ENCODE measurements at regions not wholly inside any gene's neighbourhood (a gene's known extent, or its start where the extent isn't known, plus 50 kb on each side); places are given as distances from the start of the nearest gene placed in this dataset.
A peak's percentile ranks its signal among the peaks of the same experiment; 100 is the strongest.
"Not testable (repeated sequence)": the region's sequence is repeated elsewhere in the genome, so short reads cannot be mapped to it uniquely, and the experiment has no call there.

DNA sequence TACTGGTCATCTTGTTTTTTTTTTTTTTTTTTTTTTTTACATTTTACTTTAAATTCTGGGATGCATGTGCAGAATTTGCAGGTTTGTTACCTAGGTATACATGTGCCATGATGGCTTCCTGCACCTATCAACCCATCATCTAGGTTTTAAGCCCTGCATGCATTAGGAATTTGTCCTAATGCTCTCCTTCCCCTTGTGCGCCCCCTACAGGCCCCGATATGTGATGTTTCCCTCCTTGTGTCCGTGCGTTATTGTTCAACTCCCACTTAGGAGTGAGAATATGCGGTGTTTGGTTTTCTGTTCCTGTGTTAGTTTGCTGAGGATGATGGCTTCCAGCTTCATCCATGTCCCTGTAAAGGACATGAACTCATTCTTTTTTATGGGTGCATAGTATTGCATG, 249.6 kb upstream of the SLC16A7 start:
- TF ChIP-seq CTCF (conservative IDR thresholded peaks at IDR 0.05) = peak; percentile 62
- H3K36me3 Mint-ChIP-seq; H3K4me1 Mint-ChIP-seq (ENCODE audit: unreplicated experiment); DNase-seq (ENCODE audit: extremely low spot score, unreplicated experiment); H3K27ac Mint-ChIP-seq; H3K27me3 Mint-ChIP-seq: not testable (repeated sequence)
- peak overlapping the region; percentile 10 for H3K4me3 Mint-ChIP-seq
- peaks cover 10% of the 10 kb centered on the region for H3K9me3 Mint-ChIP-seq

DNA sequence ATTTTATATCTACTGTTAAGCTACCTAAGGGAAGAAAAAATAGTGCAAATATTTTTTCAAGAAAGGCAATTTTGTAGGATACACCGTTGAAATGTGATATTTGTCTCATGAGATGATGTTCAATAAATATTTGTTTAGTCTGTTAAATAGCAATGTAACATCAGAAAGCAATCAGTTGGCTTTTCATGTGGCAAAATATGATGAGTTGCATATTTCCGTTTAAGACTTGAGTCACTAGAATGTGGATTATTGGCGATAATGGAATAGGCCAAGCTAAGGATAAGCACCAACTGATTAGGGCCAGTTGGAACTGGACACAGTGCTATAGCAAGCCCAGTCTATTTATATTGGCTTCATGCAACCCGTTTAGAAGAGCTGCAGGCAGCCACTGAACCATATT, 250.4 kb upstream of the SLC16A7 start:
- no peak overlapping the region for H3K27ac Mint-ChIP-seq
- H3K36me3 Mint-ChIP-seq = no peaks in the 10 kb centered on the region
- H3K27me3 Mint-ChIP-seq = peaks cover 6% of the 10 kb centered on the region
- no peak for TF ChIP-seq CTCF (conservative IDR thresholded peaks at IDR 0.05)
- DNase-seq (ENCODE audit: extremely low spot score, unreplicated experiment) = no peak
- no peaks in the 10 kb centered on the region for H3K4me1 Mint-ChIP-seq (ENCODE audit: unreplicated experiment)
- no peak overlapping the region for H3K4me3 Mint-ChIP-seq
- H3K9me3 Mint-ChIP-seq = peaks cover 10% of the 10 kb centered on the region

- Mint-ChIP-seq H3K9me3 (peaks cover 16% of the 10 kb centered on the region), H3K27me3 (peaks cover 3% of the 10 kb centered on the region), H3K27ac (no peak overlapping the region), H3K4me3 (no peak overlapping the region), H3K4me1 (ENCODE audit: unreplicated experiment) (no peaks in the 10 kb centered on the region), H3K36me3 (no peaks in the 10 kb centered on the region)
- DNase-seq (ENCODE audit: extremely low spot score, unreplicated experiment) = no peak
- TF ChIP-seq CTCF (conservative IDR thresholded peaks at IDR 0.05) = no peak
Measured at GRCh38 chr12:59344224-59344623, 251.6 kb upstream of the SLC16A7 start.

- Mint-ChIP-seq H3K4me3 (no peak overlapping the region), H3K36me3 (no peaks in the 10 kb centered on the region), H3K4me1 (ENCODE audit: unreplicated experiment) (no peaks in the 10 kb centered on the region), H3K27me3 (peaks cover 41% of the 10 kb centered on the region), H3K9me3 (no peaks in the 10 kb centered on the region), H3K27ac (no peak overlapping the region)
- TF ChIP-seq CTCF (conservative IDR thresholded peaks at IDR 0.05) = no peak
- no peak for DNase-seq (ENCODE audit: extremely low spot score, unreplicated experiment)
Measured at GRCh38 chr12:59329462-59329861, 266.4 kb upstream of the SLC16A7 start.

GRCh38 chr12:59328395-59329075, 267.3 kb upstream of the SLC16A7 start:
- H3K4me1 Mint-ChIP-seq (ENCODE audit: unreplicated experiment); H3K4me3 Mint-ChIP-seq; H3K9me3 Mint-ChIP-seq; DNase-seq (ENCODE audit: extremely low spot score, unreplicated experiment); H3K36me3 Mint-ChIP-seq; H3K27ac Mint-ChIP-seq: not testable (repeated sequence)
- peaks cover 41% of the 10 kb centered on the region for H3K27me3 Mint-ChIP-seq

DNA sequence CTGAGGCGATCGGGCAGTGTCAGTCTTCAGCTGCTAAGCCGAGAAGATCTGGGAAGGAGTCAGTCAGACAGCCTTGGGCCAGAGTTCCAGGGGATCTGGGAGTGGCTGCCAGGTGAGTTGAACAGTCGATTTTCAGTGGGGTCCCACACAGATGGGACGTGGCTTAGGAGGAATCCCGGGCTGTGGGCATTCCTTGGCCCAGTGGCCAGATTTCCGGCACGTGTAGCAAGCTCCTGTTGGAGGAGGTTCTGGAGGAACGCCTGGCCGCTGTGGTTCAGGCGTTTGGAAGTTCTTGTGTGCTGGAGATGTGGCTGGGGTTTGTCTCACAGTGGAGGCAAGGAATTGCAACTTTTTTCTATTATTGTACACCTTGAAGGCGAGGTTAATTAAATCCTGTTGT, 269.4 kb upstream of the SLC16A7 start:
- not testable (repeated sequence) for DNase-seq (ENCODE audit: extremely low spot score, unreplicated experiment); H3K36me3 Mint-ChIP-seq; H3K4me1 Mint-ChIP-seq (ENCODE audit: unreplicated experiment); H3K9me3 Mint-ChIP-seq; H3K4me3 Mint-ChIP-seq; H3K27ac Mint-ChIP-seq
- H3K27me3 Mint-ChIP-seq = peaks cover 41% of the 10 kb centered on the region

DNA sequence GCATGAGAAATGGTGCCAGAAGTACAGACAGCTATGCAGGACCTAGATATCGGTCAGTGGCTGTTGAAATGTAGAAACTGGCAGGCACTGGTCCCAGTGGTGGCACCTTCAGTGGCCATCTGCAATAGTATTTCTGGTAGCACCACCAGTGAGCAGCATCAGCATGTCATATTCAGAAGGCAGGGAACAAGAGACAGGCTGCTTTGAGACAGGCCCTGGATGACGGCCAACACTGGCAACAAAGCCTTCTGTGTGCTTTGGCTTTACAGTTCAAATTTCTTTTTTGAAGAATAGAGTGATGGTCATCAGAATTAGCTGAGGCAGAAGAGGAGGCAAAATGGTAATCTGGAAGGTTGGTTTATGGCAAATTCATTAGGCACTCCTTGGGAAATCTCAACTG, 273.4 kb upstream of the SLC16A7 start:
- Mint-ChIP-seq H3K27ac (no peak overlapping the region), H3K4me1 (ENCODE audit: unreplicated experiment) (no peaks in the 10 kb centered on the region), H3K9me3 (no peaks in the 10 kb centered on the region), H3K27me3 (peaks cover 17% of the 10 kb centered on the region), H3K36me3 (no peaks in the 10 kb centered on the region), H3K4me3 (no peak overlapping the region)
- no peak for DNase-seq (ENCODE audit: extremely low spot score, unreplicated experiment)
- no peak for TF ChIP-seq CTCF (conservative IDR thresholded peaks at IDR 0.05)
